CD4-positive, alpha-beta T cell treated with Interleukin-4 for 4 hours (primary cell): ENCODE measurements at regions not wholly inside any gene's neighbourhood (a gene's known extent, or its start where the extent isn't known, plus 50 kb on each side); places are given as distances from the start of the nearest gene placed in this dataset.
"Not testable (repeated sequence)": the region's sequence is repeated elsewhere in the genome, so short reads cannot be mapped to it uniquely, and the experiment has no call there.

Experiments
- DNase-seq: peaks from one replicate; pipeline ENCODE4 v3.0.0-alpha.2; 2020

DNA sequence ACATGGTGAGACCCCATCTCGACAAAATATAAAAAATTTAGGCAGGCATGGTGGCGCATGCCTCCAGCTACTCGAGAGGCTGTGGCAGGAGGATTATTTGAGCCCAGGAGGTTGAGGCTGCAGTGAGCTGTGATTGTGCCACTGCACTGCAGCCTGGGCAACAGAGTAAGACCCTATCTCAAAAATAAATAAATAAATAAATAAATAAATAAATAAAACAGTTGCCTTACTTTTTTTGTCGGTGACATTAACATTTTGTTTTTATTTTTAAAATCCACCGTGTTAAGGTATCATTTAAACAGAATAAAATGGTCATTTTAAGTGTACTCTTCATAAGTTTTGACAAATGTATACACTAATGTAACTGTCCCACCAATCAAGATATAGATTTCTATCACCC, 57.0 kb downstream of the RASL11A start:
- DNase-seq = no peak

- no peak for DNase-seq
Observed at GRCh38 chr13:27329210-27329609, 58.6 kb downstream of the RASL11A start.

- DNase-seq = no peak
Observed at GRCh38 chr13:27334774-27335435, 64.3 kb downstream of the RASL11A start.

DNA sequence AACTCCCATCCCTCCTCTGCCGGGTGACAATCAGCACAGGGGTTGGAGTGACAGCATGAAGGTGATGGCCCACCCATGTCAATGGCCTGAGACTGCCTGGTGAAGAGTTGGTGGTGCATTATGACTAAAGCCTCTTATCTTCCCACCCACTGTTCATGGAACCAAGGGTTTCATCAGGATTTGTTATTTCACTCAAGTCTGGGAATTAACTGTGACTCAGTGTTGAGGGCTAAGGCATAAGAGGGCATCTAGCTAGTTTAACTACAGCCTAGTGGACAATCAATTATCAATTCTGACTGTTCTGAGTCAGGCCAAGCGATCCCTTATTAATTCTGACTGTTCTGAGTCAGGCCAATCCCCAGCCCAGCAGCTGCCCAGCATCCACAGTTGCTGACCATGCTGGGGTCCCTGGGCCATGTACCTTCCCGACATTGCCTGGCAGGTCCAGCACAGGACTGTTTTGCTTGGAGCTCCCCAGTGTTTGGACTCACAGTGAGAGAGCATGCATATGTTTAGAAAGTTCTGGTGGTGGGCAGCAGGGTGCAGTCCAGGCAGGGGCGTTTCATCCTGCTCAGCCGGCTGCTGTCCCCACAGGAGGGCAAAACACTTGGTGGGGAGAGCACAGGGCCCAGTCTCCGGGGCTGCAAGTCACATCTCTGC, 65.5 kb downstream of the RASL11A start:
- DNase-seq = no peak

- DNase-seq = no peak
Observed at GRCh38 chr13:27338207-27338606, 67.6 kb downstream of the RASL11A start.

GRCh38 chr13:27338816-27339215, 68.2 kb downstream of the RASL11A start:
- DNase-seq = no peak

- DNase-seq = peak; percentile 16
Observed at GRCh38 chr13:27339299-27339698, 68.7 kb downstream of the RASL11A start.

DNA sequence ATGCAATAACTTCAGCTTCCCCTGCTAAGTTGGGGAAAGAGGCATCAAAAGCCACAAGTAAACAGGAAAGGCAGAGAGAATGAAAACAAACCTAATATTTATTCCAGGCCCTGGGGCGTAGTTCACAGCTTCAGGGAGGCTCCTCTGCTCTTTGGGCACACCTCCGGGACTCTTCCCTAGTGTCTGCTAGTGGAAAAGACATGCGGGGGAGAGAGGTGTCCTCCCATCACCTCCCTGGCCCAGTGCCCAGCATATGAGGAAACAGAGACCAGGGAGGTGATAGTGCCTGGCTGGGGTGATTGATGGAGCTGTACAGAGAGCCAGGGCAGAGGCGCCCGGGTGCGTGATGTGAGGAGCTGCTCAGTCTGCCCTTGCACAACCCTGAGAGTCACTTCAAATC, 71.0 kb downstream of the RASL11A start:
- no peak for DNase-seq

DNA sequence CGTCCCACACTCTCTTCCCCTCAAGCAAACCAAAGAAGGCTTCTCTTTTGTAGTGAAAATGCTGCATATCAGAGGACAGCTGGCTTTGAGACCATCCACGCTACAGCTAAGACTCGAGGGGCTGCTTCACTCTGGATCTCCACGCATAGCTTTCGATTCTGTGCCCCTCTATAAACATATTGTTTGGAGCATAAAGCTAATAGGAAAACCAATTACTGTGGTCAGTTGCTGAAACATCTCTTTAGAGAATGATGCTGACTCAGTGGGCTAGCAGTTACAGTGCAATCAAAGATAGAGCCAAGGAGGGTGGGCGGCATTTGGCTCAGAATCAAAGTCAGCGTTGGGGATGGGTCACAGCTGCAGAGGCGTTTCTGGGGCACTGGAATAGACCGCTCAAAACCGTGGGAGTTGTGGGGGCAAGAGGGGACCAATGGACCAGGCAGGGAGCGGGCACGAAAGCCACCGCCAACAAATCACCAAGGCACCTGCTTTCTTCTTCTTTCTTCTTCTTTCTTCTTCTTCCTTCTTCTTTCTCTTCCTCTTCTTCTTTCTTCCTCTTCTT, 76.7 kb downstream of the RASL11A start:
- no peak for DNase-seq

- DNase-seq = no peak
Observed at GRCh38 chr13:27348461-27348860, 76.0 kb upstream of the GTF3A start.

- DNase-seq = no peak
Observed at GRCh38 chr13:27349458-27349857, 75.0 kb upstream of the GTF3A start.

DNA sequence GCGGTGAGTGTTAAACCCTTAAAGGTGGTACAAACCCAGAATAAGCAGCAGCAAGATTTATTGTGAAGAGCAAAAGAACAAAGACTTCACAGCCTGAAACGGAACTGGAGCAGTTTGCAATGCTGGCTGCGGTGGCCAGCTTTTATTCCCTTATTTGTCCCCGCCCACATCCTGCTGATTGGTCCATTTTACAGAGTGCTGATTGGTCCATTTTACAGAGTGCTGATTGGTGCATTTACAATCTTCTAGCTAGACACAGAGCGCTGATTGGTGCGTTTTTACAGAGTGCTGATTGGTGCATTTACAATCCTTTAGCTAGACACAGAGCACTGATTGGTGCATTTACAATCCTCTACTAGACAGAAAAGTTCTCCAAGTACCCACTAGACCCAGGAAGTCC, 73.6 kb upstream of the GTF3A start:
- DNase-seq = not testable (repeated sequence)

DNA sequence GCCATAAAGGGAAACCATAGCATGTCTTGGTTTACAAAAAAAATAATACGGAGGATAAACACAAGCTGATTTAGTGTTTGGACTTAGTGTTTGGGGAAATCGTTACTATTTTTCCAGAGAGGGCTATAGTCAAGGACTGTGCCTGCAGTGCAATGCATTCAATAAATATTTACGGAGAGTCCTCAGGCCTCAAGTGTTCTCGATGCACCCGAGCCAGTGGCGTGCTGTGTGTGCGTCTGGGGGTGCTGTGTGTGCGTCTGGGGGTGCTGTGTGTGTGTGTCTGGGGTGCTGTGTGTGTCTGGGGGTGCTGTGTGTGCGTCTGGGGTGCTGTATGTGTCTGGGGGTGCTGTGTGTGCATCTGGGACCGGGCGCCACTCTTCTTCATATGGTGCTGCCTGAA, 71.7 kb upstream of the GTF3A start:
- DNase-seq = no peak

GRCh38 chr13:27353166-27353583, 71.2 kb upstream of the GTF3A start:
- DNase-seq = no peak

DNA sequence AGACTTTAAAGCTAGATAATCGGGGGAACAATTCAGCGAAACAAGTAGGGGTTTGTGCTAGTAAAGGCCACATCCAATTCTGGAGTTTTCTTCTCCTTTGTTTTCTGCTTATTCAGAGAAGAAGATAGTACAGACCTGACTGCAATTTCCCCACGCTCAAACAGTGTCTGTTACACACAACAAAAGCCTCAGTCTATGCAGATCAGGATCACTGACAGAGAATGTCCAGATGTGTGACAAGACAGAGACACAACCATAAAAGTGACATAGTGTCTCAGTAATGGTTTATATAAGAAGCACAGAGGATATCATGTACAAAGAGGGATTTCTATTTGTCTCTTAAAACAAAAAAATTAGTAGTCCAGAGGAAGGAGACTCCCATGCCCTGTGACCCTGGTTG, 70.7 kb upstream of the GTF3A start:
- no peak for DNase-seq

GRCh38 chr13:27354379-27354778, 70.0 kb upstream of the GTF3A start:
- DNase-seq = no peak

DNA sequence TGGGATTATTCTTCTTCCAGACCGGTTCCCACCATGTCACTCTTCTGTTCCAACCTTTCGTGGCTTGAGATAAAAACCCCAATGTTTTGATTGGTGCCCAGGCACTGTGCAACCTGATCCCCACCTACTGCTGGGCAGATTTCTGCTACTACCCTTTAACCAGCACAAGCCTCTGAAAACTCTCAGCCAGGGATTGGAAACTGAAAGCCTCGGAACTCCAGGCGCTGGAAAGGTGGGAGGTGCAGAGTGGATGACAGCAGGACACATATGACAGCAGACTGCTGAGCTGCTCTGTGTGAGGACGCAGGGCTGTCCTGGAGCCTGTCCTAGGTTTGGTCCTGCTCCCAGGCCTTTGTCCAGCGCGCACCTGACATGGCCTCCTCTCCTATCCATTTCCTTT, 68.5 kb upstream of the GTF3A start:
- no peak for DNase-seq

DNA sequence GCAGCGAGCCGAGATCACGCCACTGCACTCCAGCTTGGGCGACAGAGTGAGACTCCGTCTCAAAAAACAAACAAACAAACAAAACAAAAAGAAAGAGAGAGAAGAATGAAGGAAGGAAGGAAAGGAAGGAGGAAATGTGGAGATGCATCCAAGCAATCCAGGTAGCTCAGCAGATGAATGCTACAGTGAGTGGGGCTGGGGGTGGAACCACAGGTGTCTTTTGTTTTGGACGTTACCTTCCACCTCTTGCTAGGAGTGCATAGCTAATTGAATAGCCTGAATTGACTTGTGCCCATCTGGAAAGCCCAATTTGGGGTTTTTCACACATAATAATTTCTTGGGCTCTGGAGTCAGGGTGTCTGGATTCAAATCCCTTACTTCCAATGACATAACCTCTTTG, 66.0 kb upstream of the GTF3A start:
- DNase-seq = no peak

DNA sequence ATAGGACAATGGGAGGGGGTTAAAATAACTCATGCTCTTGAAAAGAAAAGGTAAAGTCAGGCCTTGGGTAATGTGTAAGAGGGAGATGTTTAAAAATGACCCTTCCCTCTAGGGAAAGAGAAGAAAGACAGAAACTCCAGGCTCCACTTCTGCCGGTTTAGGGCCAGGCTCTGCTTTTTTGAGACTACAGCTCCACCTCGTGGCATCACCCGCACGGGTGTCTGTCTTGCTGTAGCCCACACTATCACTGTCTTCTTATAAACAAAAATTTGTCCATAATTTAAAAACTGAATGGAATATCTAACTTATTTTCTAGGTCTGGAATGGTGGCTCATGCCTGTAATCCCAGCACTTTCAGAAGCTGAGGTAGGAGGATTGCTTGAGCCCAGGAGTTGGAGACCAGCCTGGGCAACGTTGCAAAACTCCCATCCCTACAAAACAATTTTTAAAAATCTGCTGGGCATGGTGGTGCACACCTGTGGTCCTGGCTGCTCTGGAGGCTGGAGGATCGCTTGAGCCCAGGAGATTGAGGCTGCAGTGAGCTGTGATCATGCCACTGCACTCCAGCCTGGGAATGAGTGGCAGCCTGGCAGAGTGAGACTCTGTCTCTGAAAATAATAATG, 65.1 kb upstream of the GTF3A start:
- peak; percentile 36 for DNase-seq

DNA sequence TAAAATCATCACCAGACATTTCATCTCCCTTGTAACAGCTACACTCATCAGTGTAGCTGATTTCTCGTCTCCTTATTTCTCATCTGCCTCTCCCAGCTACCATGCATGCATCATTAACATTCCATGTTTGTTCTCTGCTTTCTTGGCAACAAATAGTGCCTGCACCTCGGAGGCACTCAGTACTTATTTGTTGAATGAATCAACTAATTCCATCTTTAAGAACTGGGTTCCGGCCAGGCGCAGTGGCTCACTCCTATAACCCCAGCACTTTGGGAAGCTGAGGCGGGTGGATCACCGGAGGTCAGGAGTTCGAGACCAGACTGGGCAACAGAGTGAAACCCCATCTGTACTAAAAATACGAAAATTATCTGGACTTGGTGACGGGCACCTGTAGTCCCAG, 63.9 kb upstream of the GTF3A start:
- DNase-seq = no peak

GRCh38 chr13:27362064-27362751, 62.2 kb upstream of the GTF3A start:
- peak; percentile 67 for DNase-seq

DNA sequence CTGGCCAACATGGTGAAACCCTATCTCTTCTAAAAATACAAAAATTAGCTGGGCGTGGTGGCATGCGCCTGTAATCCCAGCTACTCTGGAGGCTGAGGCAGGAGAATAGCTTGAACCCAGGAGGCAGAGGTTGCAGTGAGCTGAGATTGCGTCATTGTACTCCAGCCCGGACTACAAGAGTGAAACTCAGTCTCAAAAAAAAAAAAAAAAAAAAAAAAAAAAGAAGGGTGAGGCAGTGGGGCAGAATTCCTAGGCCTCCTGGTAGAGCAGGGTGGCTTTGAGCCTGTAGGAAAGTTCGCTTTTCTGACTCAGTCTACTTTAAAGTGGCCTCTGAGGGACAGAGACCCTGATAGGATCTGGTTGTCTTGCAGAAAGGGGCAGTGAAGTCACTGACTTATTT, 60.8 kb upstream of the GTF3A start:
- not testable (repeated sequence) for DNase-seq

DNA sequence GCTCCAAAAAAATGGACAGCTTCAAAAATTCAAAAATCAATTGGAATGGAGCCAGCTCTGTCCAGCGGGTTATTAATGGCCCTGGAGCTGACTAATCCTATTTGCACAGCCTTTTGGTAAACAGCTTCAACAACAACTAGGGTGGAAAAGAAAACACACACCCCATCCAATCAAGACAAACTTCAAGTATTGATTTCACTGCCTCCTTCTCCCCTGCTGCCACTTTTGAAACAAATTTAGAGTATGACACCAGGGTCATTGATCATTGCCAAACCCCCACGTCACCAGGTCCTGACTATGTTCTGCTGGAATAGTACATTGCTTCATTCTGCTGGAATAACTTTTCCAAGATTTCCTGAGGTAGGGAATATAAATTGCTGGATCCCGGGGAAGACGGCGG, 56.8 kb upstream of the GTF3A start:
- DNase-seq = no peak
